Transverse colon (tissue), 3 donors: ENCODE measurements at regions not wholly inside any gene's neighbourhood (a gene's known extent, or its start where the extent isn't known, plus 50 kb on each side); places are given as distances from the start of the nearest gene placed in this dataset.

Source experiments
- CTCF ChIP-seq, 5 experiments: fragments of 200-600 bp in 3 of 5; fragments of 450-650 bp in 2 of 5; sonication (generic) in 3 of 5; IDR thresholded peaks; 1 replicate in 2 of 5; 2 replicates in 3 of 5; pipeline ENCODE4 v1.5.1; 2016 to 2017; ENCODE audit warnings: antibody characterized with exemption in 5 of 5, inconsistent platforms in 3 of 5, mild to moderate bottlenecking in 2 of 5, moderate library complexity in 1 of 5
- POLR2A ChIP-seq: fragments of 450-650 bp; IDR thresholded peaks from one replicate; pipeline ENCODE4 v1.6.1; 2016; ENCODE audit warnings: antibody characterized with exemption, mild to moderate bottlenecking, moderate library complexity

- TF ChIP-seq CTCF (IDR thresholded peaks at IDR 0.05) (no peak), POLR2A (no peak)
Measured at GRCh38 chr3:145489011-145489410, 672.0 kb downstream of the PLOD2 start.
